GM12891 (cell line): ENCODE measurements at regions not wholly inside any gene's neighbourhood (a gene's known extent, or its start where the extent isn't known, plus 50 kb on each side); places are given as distances from the start of the nearest gene placed in this dataset.

ENCODE experiments used
- PAX5 ChIP-seq: IDR thresholded peaks from 2 replicates; pipeline ENCODE4 v1.6.1; 2011; ENCODE audit warnings: low read length, moderate library complexity, mild to moderate bottlenecking; ENCODE audit not compliant: insufficient read depth, severe bottlenecking
- POLR2A ChIP-seq: IDR thresholded peaks from 2 replicates; pipeline ENCODE4 v1.6.1; 2011; ENCODE audit warnings: low read depth, low read length, control low read depth
- POLR2AphosphoS5 ChIP-seq: IDR thresholded peaks from 2 replicates; pipeline ENCODE4 v1.6.1; 2011; ENCODE audit warnings: low read depth, low read length, control low read depth
- SPI1 ChIP-seq: IDR thresholded peaks from 2 replicates; pipeline ENCODE4 v1.6.1; 2011; ENCODE audit warnings: low read depth, low read length, control low read depth
- TAF1 ChIP-seq: IDR thresholded peaks from 2 replicates; pipeline ENCODE4 v1.6.1; 2011; ENCODE audit warnings: low read depth, low read length, control low read depth

GRCh38 chr6:93498713-93499112 lies 79.4 kb upstream of the EPHA7 start:
- TF ChIP-seq POLR2A (no peak), PAX5 (no peak), POLR2AphosphoS5 (no peak), TAF1 (no peak), SPI1 (no peak)
